Choroid plexus epithelial cell (primary cell): ENCODE measurements at regions not wholly inside any gene's neighbourhood (a gene's known extent, or its start where the extent isn't known, plus 50 kb on each side); places are given as distances from the start of the nearest gene placed in this dataset.
"Not testable (repeated sequence)": the region's sequence is repeated elsewhere in the genome, so short reads cannot be mapped to it uniquely, and the experiment has no call there.

Experiments
- DNase-seq: peaks from one replicate; pipeline ENCODE4 v3.0.0-alpha.2; 2010; ENCODE audit warnings: low read depth
- H3K4me3 ChIP-seq: 2 replicates; pipeline ENCODE4 v1.5.1; 2011; ENCODE audit warnings: low read depth, mild to moderate bottlenecking, control low read depth, low read length, moderate library complexity
- TF ChIP-seq, protein P1 (sequence below): conservative IDR thresholded peaks from 2 replicates; pipeline ENCODE4 v1.5.1; 2011; ENCODE audit warnings: low read depth, mild to moderate bottlenecking, control low read depth, inconsistent platforms, low read length, moderate library complexity

DNA sequence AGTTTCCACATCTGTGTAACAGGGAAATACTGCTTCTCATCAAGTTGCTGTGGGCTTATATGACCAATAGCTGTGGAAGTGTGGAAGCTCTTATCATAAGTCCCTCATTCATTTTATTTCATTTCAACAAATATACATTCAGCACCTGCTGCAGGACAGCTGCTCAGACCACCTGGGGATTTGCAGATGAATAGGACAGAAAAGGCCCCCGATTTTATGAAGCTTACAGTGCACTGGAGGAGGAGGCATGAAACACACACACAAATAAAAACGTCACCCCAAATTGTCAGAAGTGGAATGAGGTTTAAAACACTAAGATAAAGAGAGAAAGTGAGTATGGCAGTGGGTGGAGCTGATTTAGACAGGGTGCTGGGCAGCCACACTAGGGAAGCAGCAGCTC is 107.2 kb downstream of the DRD1 start:
- TF ChIP-seq, protein P1, sequence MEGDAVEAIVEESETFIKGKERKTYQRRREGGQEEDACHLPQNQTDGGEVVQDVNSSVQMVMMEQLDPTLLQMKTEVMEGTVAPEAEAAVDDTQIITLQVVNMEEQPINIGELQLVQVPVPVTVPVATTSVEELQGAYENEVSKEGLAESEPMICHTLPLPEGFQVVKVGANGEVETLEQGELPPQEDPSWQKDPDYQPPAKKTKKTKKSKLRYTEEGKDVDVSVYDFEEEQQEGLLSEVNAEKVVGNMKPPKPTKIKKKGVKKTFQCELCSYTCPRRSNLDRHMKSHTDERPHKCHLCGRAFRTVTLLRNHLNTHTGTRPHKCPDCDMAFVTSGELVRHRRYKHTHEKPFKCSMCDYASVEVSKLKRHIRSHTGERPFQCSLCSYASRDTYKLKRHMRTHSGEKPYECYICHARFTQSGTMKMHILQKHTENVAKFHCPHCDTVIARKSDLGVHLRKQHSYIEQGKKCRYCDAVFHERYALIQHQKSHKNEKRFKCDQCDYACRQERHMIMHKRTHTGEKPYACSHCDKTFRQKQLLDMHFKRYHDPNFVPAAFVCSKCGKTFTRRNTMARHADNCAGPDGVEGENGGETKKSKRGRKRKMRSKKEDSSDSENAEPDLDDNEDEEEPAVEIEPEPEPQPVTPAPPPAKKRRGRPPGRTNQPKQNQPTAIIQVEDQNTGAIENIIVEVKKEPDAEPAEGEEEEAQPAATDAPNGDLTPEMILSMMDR: no peak
- DNase-seq: no peak
- no peak overlapping the region for H3K4me3 ChIP-seq

DNA sequence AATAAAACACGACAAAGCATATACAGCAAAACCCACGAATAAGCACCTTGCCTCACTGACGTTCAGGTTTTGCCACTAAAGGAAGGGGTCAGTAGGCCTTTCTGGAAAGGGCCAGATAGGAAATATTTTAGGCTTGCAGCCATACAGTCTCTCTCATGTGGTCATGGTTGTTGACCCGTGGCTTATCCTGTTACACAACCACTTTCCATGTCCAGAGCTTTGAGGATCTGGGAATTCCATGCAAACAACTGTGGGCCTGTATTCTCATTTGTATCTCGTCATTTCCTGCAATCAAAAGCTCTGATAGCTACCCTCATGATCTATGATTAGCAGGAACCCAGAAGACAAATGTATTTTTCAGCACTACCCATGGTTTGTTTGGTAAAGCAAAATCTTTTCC is 108.3 kb downstream of the DRD1 start:
- no peak for DNase-seq
- no peak overlapping the region for H3K4me3 ChIP-seq
- TF ChIP-seq, protein P1: no peak

DNA sequence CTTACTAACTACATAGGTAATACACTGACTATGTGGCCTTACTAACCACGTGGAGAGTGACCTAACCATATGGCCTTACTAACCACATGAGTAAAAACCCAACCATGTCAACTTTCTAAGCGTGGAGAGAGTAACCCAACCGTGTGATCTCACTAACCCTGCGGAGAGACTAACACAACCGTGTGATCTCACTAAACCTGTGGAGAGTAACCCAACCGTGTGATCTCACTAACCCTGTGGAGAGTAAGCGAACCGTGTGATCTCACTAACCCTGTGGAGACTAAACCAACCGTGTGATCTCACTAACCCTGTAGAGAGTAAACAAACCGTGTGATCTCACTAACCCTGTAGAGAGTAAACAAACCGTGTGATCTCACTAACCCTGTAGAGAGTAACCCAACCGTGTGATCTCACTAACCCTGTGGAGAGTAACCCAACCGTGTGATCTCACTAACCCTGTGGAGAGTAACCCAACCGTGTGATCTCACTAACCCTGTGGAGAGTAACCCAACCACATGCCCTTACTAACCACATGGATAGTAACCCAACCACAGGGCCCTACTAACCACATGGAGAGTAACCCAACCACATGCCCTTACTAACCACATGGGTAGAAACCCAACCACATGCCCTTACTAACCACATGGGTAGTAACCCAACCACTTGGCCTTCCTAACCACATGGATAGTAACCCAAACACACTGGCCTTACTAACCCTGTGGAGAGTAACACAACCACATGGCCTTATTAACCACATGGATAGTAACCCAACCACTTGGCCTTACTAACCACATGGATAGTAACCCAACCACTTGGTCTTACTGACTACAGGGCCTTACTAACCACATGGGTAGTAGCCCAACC is 112.6 kb downstream of the DRD1 start:
- H3K4me3 ChIP-seq, DNase-seq: not testable (repeated sequence)

DNA sequence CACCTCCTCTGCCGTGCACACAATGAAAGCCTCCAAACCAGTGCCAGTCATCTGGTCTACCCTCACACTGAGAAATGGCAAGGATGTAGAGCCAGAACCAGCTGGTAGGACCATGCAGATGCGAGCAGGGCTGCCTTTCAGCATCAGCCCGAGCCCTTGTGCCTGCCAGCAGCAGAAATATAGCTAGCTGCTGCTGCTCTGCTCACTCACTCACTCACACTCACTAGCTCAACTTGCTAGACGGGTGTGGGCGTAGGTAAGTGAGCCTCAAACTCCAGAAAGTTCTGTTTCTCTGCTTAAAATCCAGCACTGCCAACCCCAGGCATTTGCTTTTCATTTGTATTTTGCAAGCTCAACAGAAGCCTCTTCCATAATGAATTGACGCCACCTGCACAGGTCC is 114.0 kb downstream of the DRD1 start:
- DNase-seq: no peak
- TF ChIP-seq, protein P1: no peak
- no peak overlapping the region for H3K4me3 ChIP-seq

DNA sequence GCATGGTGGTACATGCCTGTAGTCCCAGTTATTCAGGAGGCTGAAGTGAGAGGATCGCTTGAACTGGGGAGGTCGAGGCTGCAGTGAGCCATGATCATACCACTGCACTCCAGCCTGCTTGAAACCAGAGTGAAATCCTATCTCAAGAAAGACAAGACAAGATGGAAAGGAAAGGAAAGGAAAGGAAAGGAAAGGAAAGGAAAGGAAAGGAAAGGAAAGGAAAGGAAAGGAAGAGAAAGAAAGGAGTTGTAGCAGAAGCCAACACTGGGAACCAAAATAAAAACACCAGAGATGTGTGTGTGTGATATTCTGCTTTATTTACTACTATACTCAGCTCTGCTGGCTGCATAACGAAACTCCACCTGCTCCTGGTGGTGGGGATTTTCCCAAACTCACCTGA is 115.3 kb downstream of the DRD1 start:
- TF ChIP-seq, protein P1: no peak
- DNase-seq: no peak
- no peak overlapping the region for H3K4me3 ChIP-seq

DNA sequence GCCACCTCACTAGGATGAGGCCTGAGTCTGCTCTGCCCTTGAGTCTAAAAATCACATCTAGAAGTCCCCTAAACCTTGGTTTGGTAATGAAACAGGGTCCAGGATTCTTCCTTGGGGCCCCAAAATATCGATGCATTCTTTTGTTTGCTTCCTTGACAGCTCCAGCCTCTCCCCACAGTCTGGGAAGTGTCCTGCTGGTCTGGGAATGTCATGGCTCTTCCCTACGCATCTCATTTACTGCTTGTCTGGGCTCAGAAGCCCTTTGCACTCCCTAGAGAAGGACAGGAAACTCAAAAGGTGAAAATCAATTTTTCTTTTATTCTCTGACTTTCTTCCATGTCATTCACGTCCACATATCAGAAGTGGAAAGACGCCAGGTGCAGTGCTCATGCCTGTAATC is 115.8 kb downstream of the DRD1 start:
- no peak for DNase-seq
- H3K4me3 ChIP-seq: no peak overlapping the region
- TF ChIP-seq, protein P1: no peak

DNA sequence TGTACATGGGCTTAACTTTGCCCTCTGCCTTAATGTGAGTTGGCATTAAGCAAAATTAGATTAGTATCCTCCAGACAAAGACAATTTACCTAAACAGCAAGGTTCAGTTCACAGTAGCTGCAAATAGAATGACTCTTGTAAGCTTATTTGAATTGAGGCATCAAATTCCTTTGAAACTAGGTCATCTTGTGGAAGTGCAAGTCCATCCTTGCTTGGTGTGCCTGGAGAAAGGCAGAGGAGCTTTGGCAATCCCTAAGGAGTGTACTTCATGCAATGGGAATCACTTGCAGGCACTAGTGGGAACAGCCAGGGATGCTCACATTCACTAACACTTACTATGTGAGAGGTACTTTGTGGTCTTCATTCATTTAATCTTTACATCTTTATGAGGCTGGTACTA is 118.3 kb downstream of the DRD1 start:
- H3K4me3 ChIP-seq: no peak overlapping the region
- no peak for DNase-seq
- TF ChIP-seq, protein P1: no peak
